Endodermal cell (in vitro differentiated cells): ENCODE measurements at regions not wholly inside any gene's neighbourhood (a gene's known extent, or its start where the extent isn't known, plus 50 kb on each side); places are given as distances from the start of the nearest gene placed in this dataset.

Experiments
- DNase-seq: peaks from one replicate; pipeline ENCODE4 v3.0.0-alpha.2; 2017
- H3K27ac ChIP-seq: 2 replicates; pipeline ENCODE4 v1.5.1; 2013; ENCODE audit warnings: mild to moderate bottlenecking, low read depth, low read length, moderate library complexity
- H3K27me3 ChIP-seq: 2 replicates; pipeline ENCODE4 v1.6.1; 2013; ENCODE audit warnings: mild to moderate bottlenecking, low read length, moderate library complexity; ENCODE audit not compliant: insufficient read depth, control insufficient read depth, poor library complexity, severe bottlenecking
- H3K36me3 ChIP-seq: 2 replicates; pipeline ENCODE4 v1.7.0; 2013; ENCODE audit warnings: mild to moderate bottlenecking, low read length, moderate library complexity; ENCODE audit not compliant: control insufficient read depth, insufficient read depth
- H3K4me1 ChIP-seq: one replicate; pipeline ENCODE4 v1.7.0; 2013; ENCODE audit warnings: low read length; ENCODE audit not compliant: control insufficient read depth, insufficient read depth
- H3K4me3 ChIP-seq: 2 replicates; pipeline ENCODE4 v1.5.1; 2013; ENCODE audit warnings: mild to moderate bottlenecking, low read length, moderate library complexity
- H3K9ac ChIP-seq: 2 replicates; pipeline ENCODE4 v1.6.1; 2013; ENCODE audit warnings: mild to moderate bottlenecking, low read length, moderate library complexity; ENCODE audit not compliant: poor library complexity, severe bottlenecking; ENCODE audit errors: extremely low read depth
- H3K9me3 ChIP-seq: 2 replicates; pipeline ENCODE4 v1.6.1; 2013; ENCODE audit warnings: mild to moderate bottlenecking, low read length, moderate library complexity; ENCODE audit not compliant: control insufficient read depth
- H3K27ac Mint-ChIP-seq: 2 replicates; pipeline ENCODE4 v1.8.0; 2020; ENCODE audit warnings: mixed read lengths
- H3K27me3 Mint-ChIP-seq: 2 replicates; pipeline ENCODE4 v1.8.0; 2021; ENCODE audit warnings: mild to moderate bottlenecking, mixed read lengths; ENCODE audit not compliant: insufficient read depth
- H3K36me3 Mint-ChIP-seq: 2 replicates; pipeline ENCODE4 v1.8.0; 2020; ENCODE audit warnings: low read depth, mixed read lengths
- H3K4me1 Mint-ChIP-seq: 2 replicates; pipeline ENCODE4 v1.8.0; 2020; ENCODE audit warnings: mixed read lengths
- H3K4me3 Mint-ChIP-seq: 2 replicates; pipeline ENCODE4 v1.8.0; 2020; ENCODE audit warnings: mild to moderate bottlenecking, moderate library complexity, mixed read lengths
- H3K9me3 Mint-ChIP-seq: 2 replicates; pipeline ENCODE4 v1.8.0; 2020; ENCODE audit warnings: mild to moderate bottlenecking, mixed read lengths
- WGBS, 2 experiments: methylation state at CpG; one replicate each; pipeline versions ENCODE4 v1.1.5 to v1.1.7; 2013; ENCODE audit warnings: missing lambda C conversion rate in 2 of 2, mixed read lengths in 1 of 2; ENCODE audit not compliant: insufficient coverage in 1 of 2, insufficient read length in 1 of 2; 5-methylcytosine and 5-hydroxymethylcytosine counted together
- TF ChIP-seq, protein P1 (sequence below): fragments of 200-600 bp; sonication (generic); conservative IDR thresholded peaks from 2 replicates; pipeline ENCODE4 v1.5.0; 2021; ENCODE audit warnings: antibody characterized with exemption, mild to moderate bottlenecking

DNA sequence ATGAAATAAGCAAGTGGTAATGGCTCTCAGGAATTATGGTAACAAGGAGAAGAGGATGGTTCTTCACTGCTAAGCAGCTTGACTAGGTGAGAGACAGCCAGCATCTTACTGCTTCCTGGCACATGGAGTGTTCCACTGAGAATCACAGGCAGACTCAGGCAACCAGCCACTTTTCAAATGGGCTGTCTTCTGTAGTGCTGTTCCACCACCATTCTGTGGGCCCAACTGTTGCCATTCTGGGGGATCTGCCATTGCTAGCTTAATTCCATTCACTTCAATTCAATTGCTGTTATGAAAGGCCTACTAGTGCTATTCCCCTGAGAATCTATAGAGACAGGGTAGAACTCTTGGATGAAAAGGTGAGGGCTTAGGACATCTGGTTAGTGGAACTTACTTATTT is 341.9 kb downstream of the KCNRG start:
- Histone ChIP-seq H3K27ac (no peak overlapping the region), H3K9ac (no peak overlapping the region), H3K4me1 (no peaks in the 10 kb centered on the region), H3K36me3 (no peaks in the 10 kb centered on the region), H3K27me3 (peaks cover 7% of the 10 kb centered on the region), H3K9me3 (no peaks in the 10 kb centered on the region), H3K4me3 (no peak overlapping the region)
- Mint-ChIP-seq H3K9me3 (no peaks in the 10 kb centered on the region), H3K36me3 (no peaks in the 10 kb centered on the region), H3K27me3 (peaks cover 3% of the 10 kb centered on the region), H3K27ac (no peak overlapping the region), H3K4me1 (no peaks in the 10 kb centered on the region), H3K4me3 (no peak overlapping the region)
- no peak for DNase-seq
- TF ChIP-seq, protein P1, sequence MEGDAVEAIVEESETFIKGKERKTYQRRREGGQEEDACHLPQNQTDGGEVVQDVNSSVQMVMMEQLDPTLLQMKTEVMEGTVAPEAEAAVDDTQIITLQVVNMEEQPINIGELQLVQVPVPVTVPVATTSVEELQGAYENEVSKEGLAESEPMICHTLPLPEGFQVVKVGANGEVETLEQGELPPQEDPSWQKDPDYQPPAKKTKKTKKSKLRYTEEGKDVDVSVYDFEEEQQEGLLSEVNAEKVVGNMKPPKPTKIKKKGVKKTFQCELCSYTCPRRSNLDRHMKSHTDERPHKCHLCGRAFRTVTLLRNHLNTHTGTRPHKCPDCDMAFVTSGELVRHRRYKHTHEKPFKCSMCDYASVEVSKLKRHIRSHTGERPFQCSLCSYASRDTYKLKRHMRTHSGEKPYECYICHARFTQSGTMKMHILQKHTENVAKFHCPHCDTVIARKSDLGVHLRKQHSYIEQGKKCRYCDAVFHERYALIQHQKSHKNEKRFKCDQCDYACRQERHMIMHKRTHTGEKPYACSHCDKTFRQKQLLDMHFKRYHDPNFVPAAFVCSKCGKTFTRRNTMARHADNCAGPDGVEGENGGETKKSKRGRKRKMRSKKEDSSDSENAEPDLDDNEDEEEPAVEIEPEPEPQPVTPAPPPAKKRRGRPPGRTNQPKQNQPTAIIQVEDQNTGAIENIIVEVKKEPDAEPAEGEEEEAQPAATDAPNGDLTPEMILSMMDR, result no peak

DNA sequence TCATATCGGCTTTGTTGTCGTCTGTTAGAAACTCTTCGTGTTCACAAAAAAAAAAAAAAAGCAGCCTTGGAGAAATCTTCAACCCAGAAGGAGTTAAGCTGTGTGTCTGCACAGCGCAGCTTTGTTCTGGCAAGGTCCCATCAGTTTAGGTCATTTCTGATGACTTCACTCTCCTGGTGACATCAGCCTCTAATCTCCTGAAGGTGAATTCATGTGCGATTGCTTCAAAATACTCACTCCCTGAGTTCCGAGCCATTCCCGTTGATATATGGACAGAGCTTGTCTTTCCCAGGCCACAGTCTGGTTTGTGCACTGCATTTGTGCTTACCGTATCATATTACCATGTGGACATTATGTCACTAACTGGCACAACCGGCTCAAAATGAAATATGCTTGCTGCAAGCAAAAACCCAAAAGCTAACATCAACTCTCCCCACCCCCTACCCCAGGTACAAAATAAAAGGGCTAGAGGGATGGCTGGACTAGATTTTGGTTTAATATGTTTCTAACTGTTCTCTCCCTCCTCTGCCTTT is 342.4 kb downstream of the KCNRG start:
- Mint-ChIP-seq H3K27me3 (peaks cover 3% of the 10 kb centered on the region), H3K9me3 (no peaks in the 10 kb centered on the region), H3K36me3 (no peaks in the 10 kb centered on the region), H3K4me3 (no peak overlapping the region), H3K4me1 (no peaks in the 10 kb centered on the region), H3K27ac (no peak overlapping the region)
- no peak overlapping the region for H3K9ac ChIP-seq
- no peaks in the 10 kb centered on the region for H3K4me1 ChIP-seq
- no peaks in the 10 kb centered on the region for H3K9me3 ChIP-seq
- no peaks in the 10 kb centered on the region for H3K36me3 ChIP-seq
- no peak for DNase-seq
- no peak overlapping the region for H3K4me3 ChIP-seq
- H3K27me3 ChIP-seq, result peaks cover 7% of the 10 kb centered on the region
- TF ChIP-seq, protein P1, result no peak
- H3K27ac ChIP-seq, result no peak overlapping the region
- WGBS, 2 experiments, result 88 to 92% methylated on average over 9 of the region's 9 CpGs

DNA sequence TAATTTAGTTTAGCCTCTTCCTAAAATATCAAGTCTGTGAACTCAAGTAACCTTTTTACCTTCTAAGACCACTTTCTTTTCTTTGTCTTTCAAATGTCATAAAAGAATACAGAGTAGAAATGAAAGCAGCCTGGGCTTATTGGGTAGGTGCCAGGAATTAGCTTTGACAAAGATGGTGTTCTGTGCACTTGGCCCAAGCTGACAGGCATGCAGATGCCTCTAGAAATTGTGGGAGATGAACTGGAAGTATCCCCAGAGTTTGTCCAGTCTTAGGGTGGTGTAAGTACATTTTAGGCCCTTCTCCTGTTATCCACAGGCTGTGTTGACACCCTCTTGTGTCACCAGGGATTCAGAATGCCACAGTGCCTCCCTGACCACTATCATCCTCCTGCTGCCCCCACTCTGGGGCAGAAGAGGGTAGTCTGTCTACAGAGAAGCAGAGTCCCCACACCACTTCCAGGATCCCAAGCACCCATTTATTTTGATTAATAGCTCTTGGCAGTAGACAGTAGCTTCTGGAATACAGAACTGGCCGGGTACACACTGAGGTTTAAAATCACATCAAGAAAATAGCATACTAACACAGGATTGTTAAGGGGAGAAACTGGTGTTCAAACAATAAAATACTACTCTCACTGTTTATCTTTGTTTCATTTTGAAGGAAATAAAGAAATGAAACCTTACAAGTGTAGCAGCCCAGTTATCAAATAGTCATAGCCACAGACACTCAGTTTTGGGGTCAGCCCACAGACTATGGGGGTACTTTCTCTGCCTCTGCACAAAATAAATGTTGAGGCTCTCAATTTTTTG is 343.2 kb downstream of the KCNRG start:
- H3K36me3 Mint-ChIP-seq, result no peaks in the 10 kb centered on the region
- Histone ChIP-seq H3K27me3 (peaks cover 7% of the 10 kb centered on the region), H3K9ac (no peak overlapping the region), H3K36me3 (no peaks in the 10 kb centered on the region), H3K27ac (no peak overlapping the region), H3K9me3 (no peaks in the 10 kb centered on the region), H3K4me3 (no peak overlapping the region), H3K4me1 (no peaks in the 10 kb centered on the region)
- TF ChIP-seq, protein P1, result no peak
- H3K27me3 Mint-ChIP-seq, result peaks cover 1% of the 10 kb centered on the region
- no peak overlapping the region for H3K27ac Mint-ChIP-seq
- H3K4me3 Mint-ChIP-seq, result no peak overlapping the region
- no peaks in the 10 kb centered on the region for H3K9me3 Mint-ChIP-seq
- no peaks in the 10 kb centered on the region for H3K4me1 Mint-ChIP-seq
- DNase-seq, result no peak
- WGBS, 2 experiments, result 100% methylated on average over 1 of the region's 1 CpG; no CpG with 5 or more reads in 1 of the 2 experiments
